H1 (cell line): ENCODE measurements at regions not wholly inside any gene's neighbourhood (a gene's known extent, or its start where the extent isn't known, plus 50 kb on each side); places are given as distances from the start of the nearest gene placed in this dataset.
"Not testable (repeated sequence)": the region's sequence is repeated elsewhere in the genome, so short reads cannot be mapped to it uniquely, and the experiment has no call there.

Experiments used
- CTCF ChIA-PET: fragments of 300-600 bp; sonication (Branson Sonifier 250); formaldehyde crosslinking; loops from one replicate; lab custom pipeline; 2021; ENCODE audit not compliant: partially characterized antibody; lab: Charles Lee
- POLR2A ChIA-PET: fragments of 300-600 bp; sonication (Branson Sonifier 250); formaldehyde crosslinking; loops from one replicate; lab custom pipeline; 2021; ENCODE audit warnings: inconsistent platforms; ENCODE audit not compliant: partially characterized antibody; lab: Charles Lee
- DNase-seq, 2 experiments: peaks; one replicate each; pipeline versions ENCODE4 v3.0.0 to v3.0.0-alpha.2; 2010 to 2022; ENCODE audit warnings: low spot score in 2 of 2, low read depth in 1 of 2, mixed read lengths in 1 of 2
- FAIRE-seq: peaks from 2 replicates; lab custom pipeline; 2011; peaks lifted over from hg19 to GRCh38; lab: Jason Lieb, UNC
- H2AFZ ChIP-seq: 2 replicates; pipeline ENCODE4 v1.8.1; 2012; ENCODE audit warnings: low read length, inconsistent platforms
- H2AK5ac ChIP-seq: 2 replicates; pipeline ENCODE4 v1.6.1; 2013; ENCODE audit warnings: low read depth, low read length
- H2BK120ac ChIP-seq: replicated peaks from 2 replicates; pipeline ENCODE3; 2013; ENCODE audit warnings: low read depth, low read length, inconsistent platforms
- H2BK12ac ChIP-seq: 2 replicates; pipeline ENCODE4 v1.6.1; 2013; ENCODE audit warnings: low read depth, low read length
- H2BK15ac ChIP-seq: 2 replicates; pipeline ENCODE4 v1.6.1; 2013; ENCODE audit warnings: low read length
- H2BK20ac ChIP-seq: 2 replicates; pipeline ENCODE4 v1.6.1; 2013; ENCODE audit warnings: low read length
- H2BK5ac ChIP-seq: 2 replicates; pipeline ENCODE4 v1.6.1; 2013; ENCODE audit warnings: low read depth, low read length
- H3K14ac ChIP-seq: 2 replicates; pipeline ENCODE4 v1.6.1; 2013; ENCODE audit warnings: inconsistent platforms; ENCODE audit not compliant: insufficient read length
- H3K18ac ChIP-seq: 2 replicates; pipeline ENCODE4 v1.6.1; 2013; ENCODE audit warnings: low read length; ENCODE audit errors: extremely low read depth
- H3K23ac ChIP-seq: 2 replicates; pipeline ENCODE4 v1.6.1; 2013; ENCODE audit warnings: inconsistent platforms; ENCODE audit not compliant: insufficient read length
- H3K23me2 ChIP-seq: 2 replicates; pipeline ENCODE4 v1.6.1; 2013; ENCODE audit warnings: low read depth, low read length
- H3K27ac ChIP-seq: 2 replicates; pipeline ENCODE4 v1.6.1; 2011; ENCODE audit warnings: low read depth, low read length, inconsistent platforms
- H3K27me3 ChIP-seq, 4 experiments: replicated peaks in 1 of 4; 1 replicate in 1 of 4; 2 replicates in 3 of 4; pipeline versions ENCODE4 v1.6.1 to v1.8.1; 2011 to 2013; ENCODE audit warnings: low read length in 3 of 4, mild to moderate bottlenecking in 3 of 4, inconsistent platforms in 2 of 4, mixed read lengths in 2 of 4, moderate library complexity in 1 of 4; ENCODE audit not compliant: control insufficient read depth in 3 of 4, insufficient read depth in 3 of 4; ENCODE audit errors: extremely low read depth in 1 of 4
- H3K36me3 ChIP-seq, 4 experiments: 2 replicates each; pipeline versions ENCODE4 v1.6.1 to v1.8.1; 2011 to 2013; ENCODE audit warnings: mild to moderate bottlenecking in 4 of 4, low read length in 3 of 4, moderate library complexity in 2 of 4, control low read depth in 1 of 4, inconsistent platforms in 1 of 4; ENCODE audit not compliant: insufficient read depth in 4 of 4, control insufficient read depth in 2 of 4
- H3K4ac ChIP-seq: replicated peaks from 2 replicates; pipeline ENCODE3; 2013; ENCODE audit warnings: low read length, low read depth, mixed read lengths, inconsistent platforms; ENCODE audit not compliant: insufficient read length
- H3K4me1 ChIP-seq, 4 experiments: replicated peaks in 1 of 4; 1 replicate in 1 of 4; 2 replicates in 3 of 4; pipeline versions ENCODE4 v1.6.1 to v1.8.1; 2011 to 2013; ENCODE audit warnings: low read length in 3 of 4, inconsistent platforms in 2 of 4, mixed read lengths in 1 of 4; ENCODE audit not compliant: insufficient read depth in 4 of 4, control insufficient read depth in 3 of 4
- H3K4me2 ChIP-seq, 2 experiments: 2 replicates each; pipeline versions ENCODE4 v1.6.1 to v1.8.1; 2011 to 2013; ENCODE audit warnings: low read depth in 2 of 2, low read length in 2 of 2, control low read depth in 1 of 2, inconsistent platforms in 1 of 2, mild to moderate bottlenecking in 1 of 2; ENCODE audit not compliant: insufficient read depth in 1 of 2
- H3K4me3 ChIP-seq, 4 experiments: fragments of 200-600, 300-600 bp in 1 of 4; sonication (generic), shearing (Covaris generic), sonication (Bioruptor Twin) in 1 of 4; 2 replicates each; pipeline versions ENCODE4 v1.5.1 to v1.8.1; 2011 to 2016; ENCODE audit warnings: low read length in 4 of 4, low read depth in 3 of 4, control low read depth in 2 of 4, inconsistent platforms in 2 of 4, mild to moderate bottlenecking in 2 of 4, mixed read lengths in 1 of 4, moderate library complexity in 1 of 4; ENCODE audit not compliant: insufficient read depth in 2 of 4; ENCODE audit errors: extremely low read depth in 1 of 4
- H3K56ac ChIP-seq: replicated peaks from 2 replicates; pipeline ENCODE3; 2013; ENCODE audit warnings: low read depth, mild to moderate bottlenecking, mixed read lengths, low read length, inconsistent platforms; ENCODE audit not compliant: insufficient read length
- H3K79me1 ChIP-seq: 2 replicates; pipeline ENCODE4 v1.6.1; 2013; ENCODE audit warnings: low read depth, low read length, control low read depth
- H3K79me2 ChIP-seq, 2 experiments: 2 replicates each; pipeline versions ENCODE4 v1.6.1 to v1.8.1; 2012 to 2013; ENCODE audit warnings: low read length in 2 of 2, mild to moderate bottlenecking in 2 of 2, inconsistent platforms in 1 of 2; ENCODE audit not compliant: insufficient read depth in 2 of 2, control insufficient read depth in 1 of 2
- H3K9ac ChIP-seq, 4 experiments: replicated peaks in 1 of 4; 1 replicate in 1 of 4; 2 replicates in 3 of 4; pipeline versions ENCODE4 v1.6.1 to v1.8.1; 2011 to 2013; ENCODE audit warnings: low read depth in 3 of 4, low read length in 3 of 4, control low read depth in 2 of 4, mild to moderate bottlenecking in 2 of 4, moderate library complexity in 2 of 4, inconsistent platforms in 1 of 4; ENCODE audit errors: extremely low read depth in 1 of 4
- H3K9me3 ChIP-seq, 2 experiments: 2 replicates each; pipeline versions ENCODE4 v1.6.1 to v1.8.1; 2012 to 2013; ENCODE audit warnings: mild to moderate bottlenecking in 2 of 2, moderate library complexity in 2 of 2, control low read depth in 1 of 2, inconsistent platforms in 1 of 2, low read depth in 1 of 2, low read length in 1 of 2, mixed read lengths in 1 of 2; ENCODE audit not compliant: insufficient read depth in 2 of 2
- H4K20me1 ChIP-seq, 2 experiments: replicated peaks in 1 of 2; 2 replicates each; pipeline versions ENCODE3 to v1.8.1; 2011 to 2013; ENCODE audit warnings: inconsistent platforms in 2 of 2, low read length in 2 of 2, mild to moderate bottlenecking in 1 of 2; ENCODE audit not compliant: insufficient read depth in 2 of 2, control insufficient read depth in 1 of 2
- H4K5ac ChIP-seq: 2 replicates; pipeline ENCODE4 v1.6.1; 2013; ENCODE audit warnings: low read length, low read depth, mixed read lengths, inconsistent platforms; ENCODE audit not compliant: insufficient read length
- H4K8ac ChIP-seq: 2 replicates; pipeline ENCODE4 v1.8.0; 2013; ENCODE audit warnings: mild to moderate bottlenecking, moderate library complexity, low read length, inconsistent platforms; ENCODE audit not compliant: insufficient read depth; ENCODE audit errors: extremely low read depth
- H4K91ac ChIP-seq: replicated peaks from 2 replicates; pipeline ENCODE3; 2013; ENCODE audit warnings: low read length, mixed read lengths, inconsistent platforms; ENCODE audit not compliant: insufficient read length
- BRCA1 ChIP-seq: IDR thresholded peaks from 2 replicates; pipeline ENCODE4 v1.6.1; 2012; ENCODE audit warnings: low read depth, low read length, improper control_type of control experiment
- SRF ChIP-seq: IDR thresholded peaks from 2 replicates; pipeline ENCODE4 v1.6.1; 2011; ENCODE audit warnings: mild to moderate bottlenecking, low read depth, low read length, moderate library complexity
- TEAD4 ChIP-seq: IDR thresholded peaks from 2 replicates; pipeline ENCODE4 v1.6.1; 2012; ENCODE audit warnings: low read depth, low read length, inconsistent platforms, mixed read lengths
- WGBS, 2 experiments: shearing (Covaris generic) in 1 of 2; methylation state at CpG; one replicate each; pipeline versions ENCODE4 v1.1.6 to v1.1.7; 2013 to 2015; ENCODE audit warnings: low lambda C conversion rate in 2 of 2, mixed read lengths in 2 of 2, inconsistent platforms in 1 of 2, low coverage in 1 of 2, missing lambda C conversion rate in 1 of 2; ENCODE audit not compliant: insufficient replicate concordance in 2 of 2, insufficient coverage in 1 of 2, insufficient read length in 1 of 2; ENCODE audit errors: extremely low coverage in 1 of 2, missing lambda C conversion rate in 1 of 2; 5-methylcytosine and 5-hydroxymethylcytosine counted together

DNA sequence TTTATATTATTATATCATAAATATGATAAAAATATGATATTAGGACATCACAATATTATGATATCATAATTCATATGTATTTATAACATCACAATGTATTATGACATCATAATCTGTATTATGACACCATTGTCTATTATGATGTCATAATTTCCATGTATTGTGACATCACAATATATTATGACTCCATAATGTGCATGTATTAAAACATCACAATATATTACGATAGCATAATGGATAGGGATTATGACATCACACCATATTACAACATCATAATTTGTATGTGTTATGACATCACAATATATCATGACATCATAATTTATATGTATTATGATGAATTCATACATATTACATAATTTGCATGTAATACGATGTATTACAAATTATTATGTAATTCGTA lies 1755.9 kb downstream of the TP53TG3F start:
- Histone ChIP-seq H2BK5ac (no peak overlapping the region), H3K4me1 (no peaks in the 10 kb centered on the region), H3K23ac (no peak overlapping the region), H4K8ac (no peak overlapping the region), H3K56ac (no peak overlapping the region), H3K9ac (no peak overlapping the region), H4K91ac (no peak overlapping the region), H3K36me3 (peaks cover 0 to 3% (median 0%) of the 10 kb centered on the region in 4 experiments; a peak in 1 of 8 replicates), H2AFZ (no peak overlapping the region), H2BK12ac (no peak overlapping the region), H4K20me1 (no peaks in the 10 kb centered on the region), H2BK120ac (no peak overlapping the region), H3K9me3 (peaks cover 42 to 63% of the 10 kb centered on the region in 2 experiments), H3K27ac (no peak overlapping the region), H2AK5ac (no peak overlapping the region), H3K4ac (no peak overlapping the region), H3K18ac (no peak overlapping the region), H3K4me2 (no peak overlapping the region), H4K5ac (no peak overlapping the region), H3K23me2 (no peaks in the 10 kb centered on the region), H3K27me3 (no peaks in the 10 kb centered on the region), H3K79me2 (no peaks in the 10 kb centered on the region), H2BK15ac (no peak overlapping the region), H3K14ac (no peak overlapping the region), H3K79me1 (no peaks in the 10 kb centered on the region), H3K4me3 (no peak overlapping the region), H2BK20ac (no peak overlapping the region)
- ChIA-PET CTCF (no interaction called here), POLR2A (no interaction called here)
- DNase-seq (no peak), FAIRE-seq (no peak)
- no peak for TF ChIP-seq TEAD4
- no peak for TF ChIP-seq BRCA1
- TF ChIP-seq SRF = no peak
- 81% methylated on average over 3 of the region's 3 CpGs; no CpG with 5 or more reads in 1 of the 2 experiments for WGBS, 2 experiments

DNA sequence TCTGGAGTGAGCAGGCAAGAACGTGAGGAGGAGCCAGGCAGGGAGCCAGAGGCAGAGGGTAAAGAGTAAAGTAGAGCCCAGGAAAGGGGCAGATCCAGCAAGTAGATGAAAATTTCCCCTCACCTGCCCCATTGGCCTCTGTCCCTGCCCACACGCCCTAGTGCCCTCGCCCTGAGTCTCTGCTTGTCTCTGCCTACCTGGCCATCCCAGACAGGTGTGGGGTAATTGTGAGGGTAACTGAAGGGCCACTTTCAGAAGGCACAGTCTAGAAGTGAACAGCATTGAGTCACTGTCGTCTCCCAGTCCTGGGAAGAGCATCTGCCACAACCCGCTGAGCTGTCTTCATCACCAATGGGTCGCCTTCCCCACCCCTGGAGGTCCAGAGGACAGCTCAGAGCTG lies 1756.8 kb downstream of the TP53TG3F start:
- H3K23me2 ChIP-seq, H4K91ac ChIP-seq, POLR2A ChIA-PET, H2BK20ac ChIP-seq, CTCF ChIA-PET, H3K56ac ChIP-seq, H2AK5ac ChIP-seq, H3K27ac ChIP-seq, H3K27me3 ChIP-seq, H3K4me2 ChIP-seq, H4K8ac ChIP-seq, H3K4ac ChIP-seq, H3K79me1 ChIP-seq, H2BK120ac ChIP-seq, H3K9ac ChIP-seq, FAIRE-seq, H3K14ac ChIP-seq, H3K4me3 ChIP-seq, H3K36me3 ChIP-seq, H4K20me1 ChIP-seq, H3K18ac ChIP-seq, H3K79me2 ChIP-seq, H2BK5ac ChIP-seq, H2BK12ac ChIP-seq, H3K23ac ChIP-seq, H4K5ac ChIP-seq, H3K4me1 ChIP-seq, H2BK15ac ChIP-seq, H2AFZ ChIP-seq, DNase-seq: not testable (repeated sequence)
- 64% methylated on average over 6 of the region's 6 CpGs; no CpG with 5 or more reads in 1 of the 2 experiments for WGBS, 2 experiments
- H3K9me3 ChIP-seq = peaks cover 33 to 54% of the 10 kb centered on the region in 2 experiments
